HG03045 (cell line): ENCODE measurements at regions not wholly inside any gene's neighbourhood (a gene's known extent, or its start where the extent isn't known, plus 50 kb on each side); places are given as distances from the start of the nearest gene placed in this dataset.

Source experiments
- ATAC-seq: cut with Tn5 transposase; IDR thresholded peaks from one replicate; pipeline ENCODE4 v1.9.1; 2021; ENCODE audit warnings: mild to moderate bottlenecking, moderate library complexity; ENCODE audit not compliant: unreplicated experiment

DNA sequence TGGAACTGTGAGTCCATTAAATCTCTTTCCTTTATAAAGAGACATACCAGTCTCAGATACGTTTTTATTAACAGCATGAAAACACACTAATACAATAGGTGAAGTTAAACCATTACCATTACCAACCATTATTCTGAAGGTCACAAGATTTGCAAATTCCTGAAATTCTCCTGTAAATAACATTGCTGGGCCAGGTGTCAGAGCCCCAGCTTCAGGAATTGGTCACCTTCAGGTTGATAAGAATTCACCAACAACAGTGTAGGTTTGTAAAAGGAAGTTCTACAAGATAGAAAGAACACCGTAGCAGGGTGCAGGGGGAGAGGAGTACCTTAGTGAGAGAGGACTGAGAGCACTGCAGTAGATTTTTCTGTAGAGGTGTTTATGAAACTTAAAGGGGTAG lies 644.3 kb downstream of the CDY2B start:
- ATAC-seq = no peak

DNA sequence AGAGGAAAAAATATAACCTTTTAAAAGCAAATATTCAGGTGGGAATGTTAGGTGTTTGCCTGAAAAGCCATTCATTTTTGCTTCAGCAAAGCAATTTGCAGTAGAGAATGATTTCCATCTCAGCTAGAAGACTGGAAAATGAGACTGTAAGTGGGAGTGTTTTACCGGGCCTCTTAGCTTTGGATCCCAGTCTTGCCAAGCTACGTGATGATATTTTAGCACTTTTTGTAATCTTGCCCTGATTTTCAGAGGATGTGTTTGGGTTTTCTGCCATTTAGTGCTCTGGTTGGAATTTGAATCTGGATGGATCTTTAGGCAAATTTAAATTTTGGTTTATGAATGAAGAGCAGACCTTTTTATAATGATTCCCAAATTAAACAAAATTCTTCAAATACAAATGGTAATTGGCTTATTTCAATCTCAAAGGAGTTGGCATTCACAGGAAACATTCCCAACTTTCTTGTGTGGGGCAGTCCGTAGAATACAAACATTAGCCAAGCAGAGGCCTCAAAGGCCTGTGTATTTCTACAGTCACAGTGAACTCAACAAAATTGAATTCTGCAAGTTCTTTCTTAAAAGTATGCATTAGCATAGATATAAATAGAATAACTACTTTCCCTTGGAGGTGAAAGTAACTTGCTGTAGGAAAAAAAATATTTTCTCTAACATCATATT lies 646.4 kb downstream of the CDY2B start:
- ATAC-seq = no peak

DNA sequence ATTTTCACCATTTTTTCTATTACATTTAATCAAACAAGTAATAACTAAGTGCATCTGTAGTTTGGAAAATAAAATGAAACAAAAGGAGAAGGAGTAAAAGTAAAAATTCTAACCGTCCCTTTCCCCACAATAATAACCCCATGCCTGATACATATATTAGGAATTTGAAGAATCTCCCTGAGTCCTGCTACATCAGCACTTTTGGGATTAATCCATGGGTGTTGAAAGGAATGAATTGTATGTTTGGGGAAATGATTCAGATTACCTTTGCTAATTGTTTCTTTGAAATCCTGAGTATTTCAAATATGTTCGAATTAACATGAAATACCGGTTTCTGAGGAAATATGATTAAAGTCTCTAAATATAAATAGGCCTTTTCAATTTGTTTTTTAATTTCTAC lies 648.0 kb downstream of the CDY2B start:
- no peak for ATAC-seq

DNA sequence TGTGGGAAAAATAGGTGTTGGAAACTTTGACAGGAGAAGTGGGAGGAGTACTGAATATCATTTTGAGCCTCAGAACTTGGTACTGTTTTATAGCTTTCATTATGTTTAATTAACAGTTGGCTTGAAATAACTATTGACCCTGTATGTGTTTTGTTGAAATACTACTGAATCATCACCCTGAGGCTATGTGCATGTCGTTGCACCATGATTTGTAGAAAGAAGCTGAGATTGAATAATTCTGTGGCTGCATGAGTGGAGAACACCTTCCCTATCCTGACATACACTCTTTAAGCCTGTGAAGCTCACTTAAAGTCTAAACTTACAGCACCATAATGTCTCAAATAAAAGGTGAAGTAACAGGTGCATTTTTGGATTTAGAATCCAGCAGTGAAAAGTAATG lies 656.5 kb downstream of the CDY2B start:
- no peak for ATAC-seq

DNA sequence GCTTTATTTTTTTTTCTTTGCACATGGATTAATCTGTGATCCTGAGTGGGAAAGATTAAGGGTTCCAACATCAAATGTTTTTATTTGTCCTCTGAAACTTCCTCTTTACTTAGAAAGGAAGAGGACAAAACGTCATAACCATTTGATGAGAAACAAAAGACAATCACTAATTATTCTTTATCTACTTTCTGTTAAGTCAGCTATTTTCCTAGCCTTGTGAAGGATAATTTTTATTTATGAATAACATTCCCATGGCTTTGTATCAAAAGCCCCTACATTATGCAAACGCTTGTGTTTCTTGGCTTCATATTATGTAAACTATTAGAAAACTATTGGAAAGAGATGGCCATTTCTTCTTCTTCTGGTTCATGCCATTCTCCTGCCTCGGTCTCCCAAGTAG lies 677.6 kb downstream of the CDY2B start:
- no peak for ATAC-seq

DNA sequence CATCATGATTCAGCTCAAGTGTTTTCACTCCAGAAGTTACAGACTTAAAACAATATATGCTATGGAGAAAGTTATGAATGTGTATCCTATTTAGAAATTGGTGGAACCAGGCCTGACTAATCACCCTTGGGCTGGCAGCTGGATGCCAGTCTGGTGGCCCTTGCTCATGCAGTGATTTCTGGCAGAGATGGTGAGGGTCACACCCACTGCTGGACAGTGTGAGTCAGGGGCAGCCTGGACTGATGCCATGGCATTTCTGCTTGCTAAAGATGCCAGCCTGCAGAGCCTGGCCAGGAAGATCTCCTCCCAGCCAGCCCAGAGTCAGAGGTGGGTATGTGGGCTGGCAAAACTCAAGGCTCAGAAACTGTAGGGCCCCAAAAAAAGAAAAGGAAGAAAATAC lies 695.7 kb downstream of the CDY2B start:
- no peak for ATAC-seq

DNA sequence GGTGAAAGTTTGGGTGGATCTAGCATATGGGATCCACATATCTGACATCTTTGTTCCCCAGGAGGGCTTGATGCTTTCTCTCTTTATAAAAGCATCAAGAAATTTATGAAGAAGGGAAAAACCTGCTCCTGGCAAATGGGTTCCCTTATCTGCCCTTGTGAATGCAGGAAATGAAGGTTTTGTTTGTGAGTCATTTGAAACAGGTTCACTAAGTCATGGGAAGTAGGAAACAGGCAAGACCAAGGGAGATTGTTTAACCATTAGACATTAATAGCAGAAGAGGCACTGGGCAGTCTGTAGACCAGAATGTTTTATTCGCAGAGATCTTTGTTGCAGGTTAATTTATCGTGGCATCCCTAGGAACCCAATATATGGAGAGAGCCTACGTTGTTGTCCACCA lies 713.1 kb downstream of the CDY2B start:
- no peak for ATAC-seq

DNA sequence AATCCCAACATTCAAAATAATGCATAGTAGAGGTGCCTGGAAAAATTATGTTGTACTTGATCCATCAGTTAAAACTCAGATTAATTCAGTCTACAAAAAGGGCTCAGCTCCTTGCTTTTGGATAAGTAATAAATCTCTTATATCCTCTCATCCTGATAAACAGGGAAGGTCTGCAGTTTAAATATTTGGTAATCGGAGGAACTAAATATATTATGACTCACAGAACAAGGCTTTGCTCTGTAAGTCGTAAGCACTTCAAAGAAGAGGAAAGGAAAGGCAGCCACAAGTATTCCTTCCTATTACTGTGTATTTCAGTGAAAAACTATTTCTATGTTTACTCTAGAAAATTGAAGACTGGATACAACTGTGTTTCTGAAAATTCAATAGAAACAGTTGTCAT lies 757.9 kb downstream of the CDY2B start:
- no peak for ATAC-seq

DNA sequence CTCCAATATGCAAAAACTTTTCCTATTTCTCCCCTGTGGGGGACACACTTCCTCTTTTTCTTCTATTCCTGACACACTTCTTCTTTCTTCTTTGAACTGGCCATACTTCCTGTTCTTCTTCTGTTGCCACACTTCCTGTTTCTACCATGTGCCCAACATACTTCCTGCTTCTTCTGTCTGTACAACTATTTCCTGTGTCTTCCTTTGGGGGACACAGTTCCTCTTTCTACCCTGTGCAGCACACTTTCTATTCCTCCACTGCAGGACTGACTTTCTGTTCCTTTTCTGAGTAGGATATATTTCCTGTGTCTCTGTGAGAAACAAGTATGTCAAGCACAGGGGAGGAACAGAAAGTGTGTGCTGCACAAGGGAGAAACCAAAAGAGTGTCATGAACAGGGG lies 794.7 kb downstream of the CDY2B start:
- ATAC-seq = no peak

DNA sequence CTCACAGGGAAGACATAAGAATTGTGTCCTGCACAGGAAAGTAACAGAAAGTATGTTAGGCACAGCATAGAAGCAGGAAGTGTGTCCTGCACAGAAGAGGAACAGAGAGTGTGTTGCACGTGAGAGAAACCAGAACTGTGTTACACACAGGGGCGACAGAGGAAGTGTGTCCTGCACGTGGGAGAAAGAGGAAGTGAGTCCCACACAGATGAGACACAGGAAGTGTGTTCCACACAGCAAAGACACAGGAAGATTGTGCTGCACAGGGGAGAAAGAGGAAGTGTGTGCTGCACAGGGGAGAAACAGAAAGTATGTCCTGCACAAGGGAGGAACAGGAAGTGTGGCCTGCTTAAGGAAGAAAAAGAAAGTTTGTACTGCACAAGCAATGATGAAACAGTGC lies 800.1 kb downstream of the CDY2B start:
- ATAC-seq = no peak

DNA sequence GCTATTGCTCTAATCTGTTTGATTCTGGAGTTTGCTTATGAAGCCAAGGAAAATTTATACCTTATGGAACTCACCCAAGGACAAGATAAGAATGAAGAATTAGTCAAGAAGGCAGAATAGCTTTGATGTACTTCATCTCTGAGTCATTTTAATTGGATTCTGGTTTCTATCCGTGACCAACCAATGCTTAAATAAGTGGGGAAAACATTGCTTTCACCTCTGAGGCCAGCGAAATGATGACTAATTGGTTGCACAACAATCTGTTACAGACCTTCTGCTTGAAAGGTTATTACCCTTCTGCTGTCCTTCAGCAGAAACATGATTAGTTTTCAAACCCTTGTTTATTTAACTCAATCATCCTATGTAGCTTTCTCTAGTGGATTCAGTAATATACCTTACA lies 812.7 kb downstream of the CDY2B start:
- ATAC-seq = no peak

DNA sequence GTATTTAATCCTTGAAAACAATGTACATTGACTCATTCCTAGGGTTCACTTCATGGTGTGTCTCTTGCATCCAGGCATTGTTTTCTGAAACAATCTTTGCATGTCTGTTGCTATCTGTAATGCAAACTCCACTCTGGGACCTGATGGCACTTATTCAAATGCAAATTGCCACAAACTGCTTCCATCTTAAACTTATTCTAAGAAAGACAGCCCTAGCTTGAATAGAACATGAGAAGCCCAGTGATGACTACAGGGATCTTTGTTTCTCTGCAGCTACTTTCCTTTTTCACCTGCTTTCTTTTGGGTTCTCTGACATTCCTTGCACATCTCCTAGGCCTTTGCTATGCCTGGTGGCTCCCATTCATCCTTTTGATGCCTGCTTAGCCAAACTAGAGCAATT lies 827.0 kb downstream of the CDY2B start:
- no peak for ATAC-seq

DNA sequence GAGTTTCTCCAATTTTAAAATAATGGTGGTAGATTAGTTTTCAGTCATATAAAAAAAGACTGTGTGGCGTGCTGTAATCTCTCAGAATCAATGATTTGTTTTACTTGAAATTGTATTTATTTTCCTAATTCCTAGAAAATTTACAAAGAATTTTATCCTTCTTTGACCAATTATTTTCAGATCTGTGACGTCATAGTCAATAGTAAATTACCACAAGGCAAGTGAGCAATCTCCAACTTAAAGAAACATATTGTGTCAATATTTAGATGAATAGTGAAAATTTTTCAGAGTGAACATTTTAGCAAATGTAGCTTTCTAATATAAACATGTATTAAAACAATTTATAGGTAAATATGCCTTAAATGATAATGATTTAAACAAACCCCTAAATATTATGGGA lies 829.6 kb downstream of the CDY2B start:
- no peak for ATAC-seq

DNA sequence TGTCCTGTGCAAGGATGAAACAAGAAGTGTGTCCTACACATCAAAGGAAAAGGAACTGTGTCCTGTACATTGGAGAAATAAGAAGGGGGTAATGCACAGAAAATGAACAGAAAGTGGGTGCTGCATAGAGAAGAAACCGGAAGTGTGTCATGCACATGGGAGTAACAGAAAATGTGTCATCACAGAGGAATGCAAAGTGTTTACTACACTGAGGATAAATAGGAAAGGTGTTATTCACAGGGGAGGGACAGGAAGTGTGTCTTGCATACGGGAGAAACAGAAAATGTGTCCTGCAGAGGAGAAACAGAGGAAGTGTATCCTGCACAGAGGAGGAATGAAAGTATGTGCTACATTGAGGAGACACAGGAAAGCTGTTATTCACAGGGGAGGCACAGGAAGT lies 834.9 kb downstream of the CDY2B start:
- ATAC-seq = no peak

DNA sequence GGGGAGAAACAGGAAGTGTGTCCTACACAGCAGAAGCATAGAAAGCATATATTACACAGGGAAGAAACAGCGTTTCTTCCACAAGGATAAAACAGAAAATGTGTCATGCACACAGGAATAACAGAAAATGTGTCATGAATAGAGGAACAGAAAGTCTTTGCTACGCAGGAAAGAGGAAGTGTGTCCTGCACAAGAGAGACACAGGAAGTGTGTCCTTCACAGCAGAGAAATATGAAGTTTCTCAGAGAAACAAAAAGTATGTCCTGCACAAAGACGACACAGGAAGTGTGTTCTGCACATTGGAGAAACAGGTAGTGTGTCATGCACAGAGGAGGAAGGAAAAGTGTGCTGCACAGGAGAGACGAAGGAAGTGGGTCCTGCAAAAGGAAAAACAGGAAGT lies 835.3 kb downstream of the CDY2B start:
- no peak for ATAC-seq

DNA sequence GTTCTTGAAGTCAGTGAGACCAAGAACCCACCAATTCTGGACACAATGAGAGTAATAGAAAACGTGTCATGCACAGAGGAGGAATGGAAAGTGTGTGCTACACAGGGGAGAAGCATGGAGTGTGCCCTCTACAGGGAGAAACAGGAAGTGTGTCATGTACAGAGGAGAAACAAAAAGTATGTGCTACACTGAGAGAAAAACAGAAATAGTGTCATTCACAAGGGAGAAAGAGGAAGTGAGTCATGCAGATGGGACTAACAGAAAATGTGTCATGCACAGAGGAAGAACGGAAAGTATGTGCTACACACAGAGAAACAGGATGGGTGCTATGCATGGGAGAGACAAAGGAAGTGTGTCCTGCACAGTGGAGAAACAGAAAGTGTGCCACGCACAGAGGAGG lies 835.7 kb downstream of the CDY2B start:
- no peak for ATAC-seq

DNA sequence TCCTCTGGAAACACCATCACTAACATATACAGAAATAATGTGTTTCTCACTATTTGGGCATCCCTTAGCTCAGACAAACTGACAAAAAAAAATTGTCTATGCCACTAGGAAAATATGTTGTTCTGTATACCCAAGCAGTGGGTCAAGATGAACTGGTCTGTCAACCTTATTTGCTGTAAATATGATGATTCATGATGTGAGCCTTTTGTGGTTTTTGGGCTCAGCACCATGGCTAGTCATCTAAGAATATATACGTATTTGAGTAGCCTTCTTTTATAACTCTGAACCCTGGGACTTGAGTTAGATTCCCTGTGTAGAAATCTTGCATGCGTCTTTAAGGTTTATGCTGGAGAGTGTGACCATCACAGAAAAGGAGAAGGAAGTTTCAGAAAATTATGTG lies 841.6 kb downstream of the CDY2B start:
- ATAC-seq = no peak

DNA sequence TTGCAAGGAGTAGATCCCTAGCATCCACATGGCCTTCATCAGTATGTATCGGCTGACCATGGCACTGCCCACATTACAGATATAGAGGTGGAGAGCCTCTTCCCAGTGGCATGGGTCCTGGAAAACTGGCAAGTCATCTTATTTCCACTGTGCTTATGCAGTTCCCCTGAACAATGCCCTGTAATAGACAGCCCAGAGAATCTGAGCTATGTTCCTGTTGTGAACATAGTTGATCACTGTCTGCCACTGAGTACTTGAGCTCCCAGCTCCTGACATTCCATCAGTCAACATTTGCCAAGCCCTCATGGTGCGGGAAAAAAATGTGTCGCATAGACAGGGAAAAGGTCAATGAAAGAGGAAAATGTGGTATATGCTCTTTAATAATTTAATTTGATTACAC lies 861.9 kb downstream of the CDY2B start:
- no peak for ATAC-seq

DNA sequence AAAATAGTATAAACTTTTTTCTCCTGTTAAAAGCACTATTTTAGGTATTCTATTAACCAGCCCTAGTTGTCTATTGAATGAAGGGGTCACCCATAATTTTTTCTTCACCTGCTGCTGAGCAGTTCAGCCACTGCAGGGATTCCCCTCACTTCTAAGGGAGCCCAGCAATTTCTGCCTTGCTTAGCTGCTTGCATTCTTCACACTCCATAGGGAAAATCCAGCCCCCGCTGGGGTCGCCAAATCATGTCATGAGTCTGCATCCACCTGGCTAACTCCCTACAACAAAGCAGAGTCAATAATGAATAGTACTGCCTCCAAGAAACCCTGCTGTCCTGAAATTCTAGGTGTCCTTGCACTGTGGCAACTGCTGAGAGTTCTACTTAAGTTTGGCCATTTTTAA lies 886.5 kb downstream of the CDY2B start:
- no peak for ATAC-seq

DNA sequence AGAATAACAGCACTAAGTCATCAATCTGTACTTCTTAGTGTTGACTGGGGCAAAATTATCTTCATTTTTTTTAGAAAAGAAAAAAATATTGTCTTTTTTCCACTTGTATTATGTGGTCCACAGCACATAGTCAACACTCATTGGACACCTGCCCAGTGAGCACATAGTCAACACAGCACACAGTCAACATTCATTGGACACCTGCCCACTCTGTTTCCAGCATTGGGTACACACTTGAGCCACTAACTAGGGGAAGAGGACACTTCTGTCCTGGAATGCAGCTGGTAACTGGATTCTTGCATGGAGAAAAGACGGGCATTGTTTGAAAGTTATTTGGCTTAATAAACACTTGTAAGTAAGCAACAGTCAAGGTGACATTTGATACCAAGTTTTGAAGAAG lies 898.2 kb downstream of the CDY2B start:
- ATAC-seq = no peak

DNA sequence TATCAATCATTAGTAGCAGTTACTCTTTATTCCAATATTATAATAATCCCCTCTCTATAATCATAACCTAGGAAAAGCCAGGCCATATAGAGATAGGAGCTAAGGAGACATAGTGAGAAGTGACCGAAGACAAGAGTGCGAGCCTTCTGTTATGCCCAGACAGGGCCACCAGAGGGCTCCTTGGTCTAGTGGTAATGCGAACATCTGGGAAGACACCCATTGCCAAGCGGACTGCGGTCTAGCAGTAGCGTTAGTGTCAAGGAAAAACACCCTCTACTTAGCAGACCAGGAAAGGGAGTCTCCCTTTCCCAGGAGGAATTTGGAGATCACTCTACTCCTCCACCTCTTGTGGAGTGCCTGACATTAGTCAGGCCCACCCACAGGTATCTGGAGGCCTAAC lies 920.9 kb downstream of the CDY2B start:
- no peak for ATAC-seq

DNA sequence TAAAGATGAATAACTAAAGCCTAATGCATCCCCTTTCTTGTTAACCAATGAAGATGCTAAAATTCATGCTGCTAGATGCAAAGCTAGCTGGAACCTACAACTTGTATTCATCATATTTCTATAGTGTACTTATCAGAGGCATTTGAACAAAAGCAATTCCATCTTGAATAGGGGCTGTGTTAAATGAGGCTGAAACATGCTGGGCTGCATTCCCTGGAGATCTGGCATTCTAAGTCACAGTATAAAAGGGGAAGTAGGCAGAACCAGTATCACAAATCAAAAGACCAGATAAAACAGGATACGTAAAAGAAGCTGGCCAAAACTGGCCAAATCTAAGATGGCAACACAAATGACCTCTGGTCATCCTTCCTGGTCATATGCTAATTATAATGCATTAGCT lies 932.8 kb downstream of the CDY2B start:
- no peak for ATAC-seq
